ENCODE measurements at regions not wholly inside any gene's neighbourhood (a gene's known extent, or its start where the extent isn't known, plus 50 kb on each side); places are given as distances from the start of the nearest gene placed in this dataset.

DNA sequence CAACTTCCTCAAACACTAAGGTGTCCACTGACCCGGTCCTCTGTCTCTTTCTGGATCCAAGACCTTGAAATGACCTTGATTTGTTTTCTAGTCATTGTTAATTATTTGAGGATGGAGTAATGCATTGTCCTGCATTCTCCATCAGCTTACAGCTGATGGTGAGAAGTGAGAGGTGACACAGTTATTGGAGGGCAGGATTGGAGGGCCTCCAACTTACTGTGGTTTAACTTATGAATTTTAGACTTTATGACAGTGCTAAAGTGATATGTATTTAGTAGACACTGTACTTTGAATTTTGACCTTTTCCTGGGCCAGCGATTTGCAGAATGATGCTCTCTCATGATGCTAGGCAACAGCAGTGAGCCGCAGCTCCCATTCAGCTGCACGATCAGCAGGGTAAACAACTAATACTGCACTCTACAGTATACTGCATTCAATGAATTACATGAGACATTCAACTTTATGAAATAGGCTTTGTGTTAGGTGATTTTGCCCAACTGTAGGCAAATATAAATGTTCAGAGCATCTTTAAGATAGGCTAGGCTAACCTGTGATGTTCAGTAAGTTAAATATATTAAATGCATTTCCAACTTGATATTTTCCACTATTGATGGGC, 200.0 kb upstream of the MEX3C start:
- Histone ChIP-seq H3K27me3 (replicated peaks; ENCODE audit: insufficient read depth) (no peaks in the 10 kb centered on the region), H3K4me1 (replicated peaks) (no peaks in the 10 kb centered on the region), H3K9me3 (no peaks in the 10 kb centered on the region), H3K36me3 (no peaks in the 10 kb centered on the region), H3K27ac (no peak overlapping the region), H3K4me3 (no peak overlapping the region)
- DNase-seq (ENCODE audit: low spot score) = no peak
- WGBS = 72% methylated on average over 4 of the region's 4 CpGs
- TF ChIP-seq POLR2A (IDR thresholded peaks at IDR 0.05) = no peak
- no peak for TF ChIP-seq POLR2AphosphoS5 (IDR thresholded peaks at IDR 0.05)
- TF ChIP-seq CTCF (IDR thresholded peaks at IDR 0.05) = no peak
- intact Hi-C loops (cut with DNase I) = no loop called here

DNA sequence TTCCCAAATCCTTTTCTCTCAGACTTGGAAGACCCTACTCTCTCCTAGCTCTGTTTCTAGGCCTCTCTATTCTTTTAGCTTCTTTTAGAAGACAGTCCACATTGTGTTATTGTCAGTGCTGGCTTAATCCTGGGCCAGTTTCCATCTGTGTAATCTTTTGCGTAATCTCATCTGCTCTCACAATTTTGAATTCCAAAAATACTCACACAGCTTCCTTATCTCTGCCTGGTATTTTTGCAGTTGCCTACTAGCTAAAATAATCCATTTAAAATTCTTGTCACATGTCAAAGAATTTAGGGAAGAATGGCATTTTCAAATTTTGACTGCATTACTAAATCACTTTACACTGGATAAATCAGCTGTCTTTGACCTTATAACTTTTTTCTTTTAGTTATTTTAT, 200.6 kb upstream of the MEX3C start:
- Histone ChIP-seq H3K36me3 (no peaks in the 10 kb centered on the region), H3K27ac (no peak overlapping the region), H3K27me3 (replicated peaks; ENCODE audit: insufficient read depth) (no peaks in the 10 kb centered on the region), H3K4me1 (replicated peaks) (no peaks in the 10 kb centered on the region), H3K9me3 (no peaks in the 10 kb centered on the region), H3K4me3 (no peak overlapping the region)
- no peak for TF ChIP-seq CTCF (IDR thresholded peaks at IDR 0.05)
- no peak for TF ChIP-seq POLR2A (IDR thresholded peaks at IDR 0.05)
- TF ChIP-seq POLR2AphosphoS5 (IDR thresholded peaks at IDR 0.05) = no peak
- intact Hi-C loops (cut with DNase I) = no loop called here
- 81% methylated on average over 1 of the region's 1 CpG for WGBS
- DNase-seq (ENCODE audit: low spot score) = no peak

DNA sequence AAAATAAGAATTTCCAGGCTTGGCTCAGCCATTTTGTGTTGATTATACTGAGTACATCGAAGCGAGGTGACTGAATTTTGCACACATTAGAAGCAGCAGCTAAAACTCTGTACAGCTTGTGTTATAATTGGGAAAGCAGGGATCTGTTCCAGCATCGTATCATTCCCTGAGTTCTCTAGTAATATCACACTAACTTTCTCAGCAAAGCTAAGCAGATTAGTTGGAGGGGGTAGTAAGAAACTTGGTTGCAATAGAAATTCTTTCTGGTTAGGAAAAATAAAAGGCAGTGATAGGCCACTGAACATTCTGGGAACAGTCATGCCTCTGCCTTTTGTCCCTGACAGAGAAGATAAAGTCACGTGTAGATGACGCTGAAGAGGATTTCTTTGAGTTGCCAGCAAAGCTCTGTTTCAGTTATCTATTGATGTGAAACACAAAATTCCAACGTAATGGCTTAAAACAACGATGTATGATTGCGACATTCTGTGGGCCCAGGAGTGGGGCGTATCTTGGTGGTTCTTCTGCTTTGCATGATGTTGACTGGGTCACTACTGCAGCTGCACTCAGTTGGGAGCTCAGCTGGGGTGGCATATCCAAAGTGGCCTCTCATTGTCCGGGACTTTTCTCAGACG, 202.1 kb upstream of the MEX3C start:
- Histone ChIP-seq H3K9me3 (no peaks in the 10 kb centered on the region), H3K4me3 (no peak overlapping the region), H3K27ac (no peak overlapping the region), H3K27me3 (replicated peaks; ENCODE audit: insufficient read depth) (no peaks in the 10 kb centered on the region), H3K4me1 (replicated peaks) (no peaks in the 10 kb centered on the region), H3K36me3 (no peaks in the 10 kb centered on the region)
- no peak for TF ChIP-seq POLR2A (IDR thresholded peaks at IDR 0.05)
- TF ChIP-seq CTCF (IDR thresholded peaks at IDR 0.05) = no peak
- TF ChIP-seq POLR2AphosphoS5 (IDR thresholded peaks at IDR 0.05) = no peak
- intact Hi-C loops (cut with DNase I) = no loop called here
- WGBS = 87% methylated on average over 11 of the region's 11 CpGs
- DNase-seq (ENCODE audit: low spot score) = no peak

DNA sequence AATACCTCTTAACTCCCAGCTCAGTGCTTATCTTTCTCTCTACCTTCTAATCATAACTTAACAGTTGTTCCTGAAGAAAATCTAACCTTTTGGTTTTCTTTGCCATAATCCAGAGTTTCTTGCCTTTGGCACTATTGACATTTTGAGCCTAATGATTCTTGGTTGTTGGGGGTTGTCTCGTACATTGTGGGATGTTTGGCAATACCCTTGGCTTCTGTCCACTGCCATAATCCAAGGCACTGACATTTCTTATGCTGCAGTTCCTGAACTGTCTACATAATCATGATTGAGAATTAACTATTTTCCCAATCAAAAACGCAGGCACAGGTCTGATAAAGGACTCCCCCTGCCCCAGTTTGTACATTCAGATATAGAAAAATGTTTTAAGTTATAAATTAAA, 203.2 kb upstream of the MEX3C start:
- 58% methylated on average over 2 of the region's 2 CpGs for WGBS
- no peak overlapping the region for H3K27ac ChIP-seq
- no peaks in the 10 kb centered on the region for H3K36me3 ChIP-seq
- H3K4me1 ChIP-seq (replicated peaks) = no peaks in the 10 kb centered on the region
- H3K4me3 ChIP-seq = no peak overlapping the region
- no peaks in the 10 kb centered on the region for H3K9me3 ChIP-seq
- intact Hi-C loops (cut with DNase I) = no loop called here
- TF ChIP-seq POLR2AphosphoS5 (IDR thresholded peaks at IDR 0.05) (no peak), CTCF (IDR thresholded peaks at IDR 0.05) (no peak), POLR2A (IDR thresholded peaks at IDR 0.05) (no peak)
- H3K27me3 ChIP-seq (replicated peaks; ENCODE audit: insufficient read depth) = no peaks in the 10 kb centered on the region
- DNase-seq (ENCODE audit: low spot score) = no peak

DNA sequence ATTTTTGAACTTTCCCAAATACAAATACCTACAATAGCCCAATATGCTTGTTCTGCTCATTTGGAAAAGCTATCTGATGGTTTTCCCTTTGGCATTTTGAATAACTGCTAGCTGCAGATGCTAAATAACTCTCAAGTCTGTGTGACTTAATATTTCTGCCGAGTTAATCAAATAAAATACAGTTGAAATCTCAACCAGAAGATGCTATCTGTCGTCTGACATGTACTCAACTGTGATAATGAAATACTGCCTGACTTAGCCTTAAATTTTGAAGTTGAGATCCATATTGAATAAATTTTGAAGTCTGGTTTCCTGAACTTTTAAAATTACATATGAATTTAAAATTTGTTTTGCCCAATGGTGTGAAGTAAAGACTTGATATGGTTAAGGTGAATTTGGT, 204.4 kb upstream of the MEX3C start:
- Histone ChIP-seq H3K27ac (no peak overlapping the region), H3K27me3 (replicated peaks; ENCODE audit: insufficient read depth) (no peaks in the 10 kb centered on the region), H3K4me3 (no peak overlapping the region), H3K36me3 (no peaks in the 10 kb centered on the region), H3K4me1 (replicated peaks) (no peaks in the 10 kb centered on the region), H3K9me3 (no peaks in the 10 kb centered on the region)
- no peak for DNase-seq (ENCODE audit: low spot score)
- intact Hi-C loops (cut with DNase I) = no loop called here
- WGBS = 69% methylated on average over 2 of the region's 2 CpGs
- TF ChIP-seq POLR2A (IDR thresholded peaks at IDR 0.05) = no peak
- no peak for TF ChIP-seq CTCF (IDR thresholded peaks at IDR 0.05)
- TF ChIP-seq POLR2AphosphoS5 (IDR thresholded peaks at IDR 0.05) = no peak
